Adipocyte (in vitro differentiated cells): ENCODE measurements at regions not wholly inside any gene's neighbourhood (a gene's known extent, or its start where the extent isn't known, plus 50 kb on each side); places are given as distances from the start of the nearest gene placed in this dataset.
"Not testable (repeated sequence)": the region's sequence is repeated elsewhere in the genome, so short reads cannot be mapped to it uniquely, and the experiment has no call there.

Experiments used
- DNase-seq: peaks from one replicate; pipeline ENCODE4 v3.0.0-alpha.2; 2015; ENCODE audit warnings: low read depth
- H3K27me3 ChIP-seq: replicated peaks from 2 replicates; pipeline ENCODE4 v1.7.0; 2013; ENCODE audit warnings: mild to moderate bottlenecking, low read length, moderate library complexity; ENCODE audit not compliant: control insufficient read depth, insufficient read depth
- H3K36me3 ChIP-seq: 2 replicates; pipeline ENCODE4 v1.7.0; 2013; ENCODE audit warnings: low read length, mild to moderate bottlenecking, moderate library complexity; ENCODE audit not compliant: control insufficient read depth, insufficient read depth, severe bottlenecking
- H3K4me1 ChIP-seq: 2 replicates; pipeline ENCODE4 v1.7.0; 2013; ENCODE audit warnings: mild to moderate bottlenecking, low read length, moderate library complexity; ENCODE audit not compliant: control insufficient read depth, insufficient read depth
- H3K4me3 ChIP-seq: 2 replicates; pipeline ENCODE4 v1.7.0; 2013; ENCODE audit warnings: mild to moderate bottlenecking, low read length, moderate library complexity
- H3K9ac ChIP-seq: 2 replicates; pipeline ENCODE4 v1.7.0; 2013; ENCODE audit warnings: mild to moderate bottlenecking, low read length, moderate library complexity
- H3K9me3 ChIP-seq: 2 replicates; pipeline ENCODE4 v1.7.0; 2013; ENCODE audit warnings: mild to moderate bottlenecking, low read length, moderate library complexity; ENCODE audit not compliant: control insufficient read depth

- DNase-seq, H3K4me3 ChIP-seq, H3K9me3 ChIP-seq, H3K36me3 ChIP-seq, H3K4me1 ChIP-seq, H3K9ac ChIP-seq: not testable (repeated sequence)
- H3K27me3 ChIP-seq, result peaks cover 25% of the 10 kb centered on the region
Measured at GRCh38 chr2:16748511-16749266, 83.1 kb upstream of the CYRIA start.

DNA sequence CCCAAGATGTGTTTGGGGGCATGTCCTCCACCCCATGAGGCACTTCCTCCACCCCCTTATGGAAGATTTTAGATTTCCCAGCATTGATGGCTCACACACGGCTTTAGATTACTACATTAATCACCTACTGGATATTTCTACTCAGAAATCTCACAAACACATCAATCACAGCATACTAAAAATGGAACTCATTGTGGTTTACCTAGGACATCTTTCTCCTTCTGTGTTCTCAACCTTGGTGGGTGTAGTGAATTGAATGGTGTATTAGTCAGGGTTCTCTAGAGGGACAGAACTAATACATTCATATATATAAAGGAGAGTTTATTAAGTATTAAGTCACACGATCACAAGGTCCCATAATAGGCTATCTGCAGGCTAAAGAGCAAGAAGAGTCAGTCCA is 82.1 kb upstream of the CYRIA start:
- Histone ChIP-seq H3K9ac (no peak overlapping the region), H3K27me3 (peaks cover 25% of the 10 kb centered on the region), H3K4me3 (no peak overlapping the region), H3K36me3 (no peaks in the 10 kb centered on the region), H3K9me3 (no peaks in the 10 kb centered on the region), H3K4me1 (no peaks in the 10 kb centered on the region)
- DNase-seq, result no peak

DNA sequence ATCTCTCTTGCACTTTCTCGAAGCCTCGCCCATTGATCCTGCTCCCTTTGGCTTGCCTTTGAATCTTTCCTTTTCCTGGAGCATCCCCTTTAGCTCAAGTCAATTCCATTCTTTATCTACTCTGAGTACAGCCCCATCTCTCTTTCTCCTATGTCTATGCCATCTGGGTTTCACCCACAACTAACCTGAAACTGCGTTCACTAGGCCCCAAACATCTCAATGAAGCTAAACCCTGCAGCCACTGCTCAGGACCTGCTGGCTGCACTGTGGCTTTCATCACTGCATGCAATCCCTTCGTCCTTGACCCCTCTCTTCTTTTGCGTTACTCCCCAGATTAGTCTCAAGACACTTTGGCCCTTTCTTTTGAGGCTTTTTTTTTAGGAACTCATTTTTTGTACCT is 81.6 kb upstream of the CYRIA start:
- Histone ChIP-seq H3K9me3 (no peaks in the 10 kb centered on the region), H3K27me3 (peaks cover 25% of the 10 kb centered on the region), H3K4me1 (no peaks in the 10 kb centered on the region), H3K36me3 (no peaks in the 10 kb centered on the region), H3K4me3 (no peak overlapping the region), H3K9ac (no peak overlapping the region)
- no peak for DNase-seq

GRCh38 chr2:16746833-16747232 is 81.2 kb upstream of the CYRIA start:
- no peak for DNase-seq
- Histone ChIP-seq H3K9ac (no peak overlapping the region), H3K9me3 (no peaks in the 10 kb centered on the region), H3K4me1 (no peaks in the 10 kb centered on the region), H3K4me3 (no peak overlapping the region), H3K36me3 (no peaks in the 10 kb centered on the region), H3K27me3 (peaks cover 25% of the 10 kb centered on the region)

- Histone ChIP-seq H3K36me3 (no peaks in the 10 kb centered on the region), H3K4me1 (peaks cover 3% of the 10 kb centered on the region), H3K9me3 (no peaks in the 10 kb centered on the region), H3K9ac (no peak overlapping the region), H3K4me3 (no peak overlapping the region), H3K27me3 (peaks cover 25% of the 10 kb centered on the region)
- DNase-seq, result no peak
Measured at GRCh38 chr2:16746329-16746728, 80.7 kb upstream of the CYRIA start.

- H3K4me1 ChIP-seq, result peaks cover 5% of the 10 kb centered on the region
- H3K4me3 ChIP-seq, result no peak overlapping the region
- peaks cover 28% of the 10 kb centered on the region for H3K27me3 ChIP-seq
- H3K9me3 ChIP-seq, result no peaks in the 10 kb centered on the region
- no peak overlapping the region for H3K9ac ChIP-seq
- no peaks in the 10 kb centered on the region for H3K36me3 ChIP-seq
- DNase-seq, result no peak
Measured at GRCh38 chr2:16745466-16745865, 79.8 kb upstream of the CYRIA start.

DNA sequence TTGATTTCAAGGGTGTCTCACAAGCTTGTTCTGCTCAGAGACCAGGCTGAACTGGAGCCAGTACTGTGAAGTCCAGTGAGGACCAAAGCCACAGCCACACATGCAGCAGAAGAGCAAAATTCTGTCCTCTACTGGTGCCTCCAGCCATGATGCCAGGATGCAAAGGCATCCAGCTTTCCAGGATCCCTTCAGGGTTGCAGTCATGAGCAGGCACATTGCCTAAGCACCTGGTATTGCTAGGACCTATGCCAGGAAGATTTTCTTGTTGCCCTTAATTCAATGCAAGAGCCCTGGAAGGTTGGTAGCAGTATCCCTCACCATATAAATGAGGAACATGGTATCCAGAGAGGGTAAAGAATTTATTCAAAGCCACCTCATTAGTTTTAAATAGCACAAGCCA is 78.9 kb upstream of the CYRIA start:
- H3K36me3 ChIP-seq, result no peaks in the 10 kb centered on the region
- DNase-seq, result no peak
- H3K27me3 ChIP-seq, result peaks cover 24% of the 10 kb centered on the region
- peaks cover 14% of the 10 kb centered on the region for H3K4me1 ChIP-seq
- H3K9ac ChIP-seq, result no peak overlapping the region
- H3K4me3 ChIP-seq, result no peak overlapping the region
- H3K9me3 ChIP-seq, result no peaks in the 10 kb centered on the region

- Histone ChIP-seq H3K9me3 (no peaks in the 10 kb centered on the region), H3K4me1 (peaks cover 21% of the 10 kb centered on the region), H3K36me3 (no peaks in the 10 kb centered on the region), H3K9ac (no peak overlapping the region), H3K4me3 (no peak overlapping the region), H3K27me3 (peaks cover 21% of the 10 kb centered on the region)
- DNase-seq, result no peak
Measured at GRCh38 chr2:16742026-16742425, 76.4 kb upstream of the CYRIA start.

DNA sequence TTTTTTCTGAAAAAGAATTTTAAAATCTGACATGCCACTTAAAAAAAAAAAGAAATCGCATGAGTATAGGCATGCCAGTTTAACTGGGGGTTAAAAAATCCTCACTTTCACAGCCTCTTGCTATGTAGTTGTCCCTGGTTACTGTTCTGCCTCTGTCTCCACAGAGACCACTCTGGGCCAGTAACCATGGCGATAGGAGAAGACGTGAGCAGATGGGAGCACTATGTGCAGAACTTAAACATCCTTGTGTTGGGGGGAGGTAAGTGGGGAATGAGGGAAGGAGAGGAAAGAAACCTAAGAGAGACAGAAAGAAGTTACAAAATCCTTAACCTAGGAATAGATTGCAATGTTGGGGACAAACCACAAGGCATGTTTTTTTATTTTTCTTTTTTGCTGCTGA is 75.9 kb upstream of the CYRIA start:
- no peak for DNase-seq
- Histone ChIP-seq H3K9me3 (no peaks in the 10 kb centered on the region), H3K9ac (no peak overlapping the region), H3K4me1 (peaks cover 21% of the 10 kb centered on the region), H3K4me3 (no peak overlapping the region), H3K27me3 (peaks cover 17% of the 10 kb centered on the region), H3K36me3 (no peaks in the 10 kb centered on the region)

DNA sequence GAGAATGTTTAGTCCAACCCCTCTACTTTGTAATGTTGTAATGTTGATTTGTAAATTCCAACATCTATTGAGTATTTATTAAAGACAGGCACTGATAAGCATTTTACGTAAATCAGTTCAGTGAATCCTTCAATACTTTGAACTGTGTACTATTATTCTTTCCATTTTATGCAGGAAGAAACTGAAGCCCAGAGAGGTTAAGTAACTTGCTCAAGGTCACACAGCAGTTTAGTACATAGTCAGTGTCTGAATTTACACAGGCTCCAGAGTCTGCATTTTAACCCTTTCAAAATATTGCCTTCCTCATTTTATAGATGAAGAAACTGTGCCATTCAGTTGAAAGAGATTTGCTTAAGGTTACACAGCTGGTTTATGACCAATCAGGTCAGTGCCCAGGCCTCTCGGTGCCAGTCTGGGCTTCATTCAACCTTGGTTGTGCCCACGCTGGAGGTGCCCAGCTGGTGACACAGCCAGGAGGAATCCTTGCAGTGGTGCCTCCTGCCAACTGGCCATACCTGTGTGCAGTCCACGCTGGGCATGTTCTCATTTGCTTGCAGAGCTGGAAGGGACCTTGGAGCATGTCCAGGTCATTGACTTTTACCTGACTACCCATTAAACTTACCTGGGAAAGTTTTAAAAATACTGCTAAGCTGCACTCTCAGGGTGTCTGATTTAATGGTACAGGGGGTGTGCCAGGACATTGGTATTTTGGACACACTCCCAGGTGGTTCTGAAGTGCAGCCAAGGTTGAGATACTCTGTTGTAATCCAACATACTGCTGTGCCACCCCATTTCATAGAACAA is 74.3 kb upstream of the CYRIA start:
- Histone ChIP-seq H3K4me1 (peaks cover 21% of the 10 kb centered on the region), H3K27me3 (peaks cover 20% of the 10 kb centered on the region), H3K9me3 (no peaks in the 10 kb centered on the region), H3K4me3 (no peak overlapping the region), H3K36me3 (no peaks in the 10 kb centered on the region), H3K9ac (no peak overlapping the region)
- no peak for DNase-seq

DNA sequence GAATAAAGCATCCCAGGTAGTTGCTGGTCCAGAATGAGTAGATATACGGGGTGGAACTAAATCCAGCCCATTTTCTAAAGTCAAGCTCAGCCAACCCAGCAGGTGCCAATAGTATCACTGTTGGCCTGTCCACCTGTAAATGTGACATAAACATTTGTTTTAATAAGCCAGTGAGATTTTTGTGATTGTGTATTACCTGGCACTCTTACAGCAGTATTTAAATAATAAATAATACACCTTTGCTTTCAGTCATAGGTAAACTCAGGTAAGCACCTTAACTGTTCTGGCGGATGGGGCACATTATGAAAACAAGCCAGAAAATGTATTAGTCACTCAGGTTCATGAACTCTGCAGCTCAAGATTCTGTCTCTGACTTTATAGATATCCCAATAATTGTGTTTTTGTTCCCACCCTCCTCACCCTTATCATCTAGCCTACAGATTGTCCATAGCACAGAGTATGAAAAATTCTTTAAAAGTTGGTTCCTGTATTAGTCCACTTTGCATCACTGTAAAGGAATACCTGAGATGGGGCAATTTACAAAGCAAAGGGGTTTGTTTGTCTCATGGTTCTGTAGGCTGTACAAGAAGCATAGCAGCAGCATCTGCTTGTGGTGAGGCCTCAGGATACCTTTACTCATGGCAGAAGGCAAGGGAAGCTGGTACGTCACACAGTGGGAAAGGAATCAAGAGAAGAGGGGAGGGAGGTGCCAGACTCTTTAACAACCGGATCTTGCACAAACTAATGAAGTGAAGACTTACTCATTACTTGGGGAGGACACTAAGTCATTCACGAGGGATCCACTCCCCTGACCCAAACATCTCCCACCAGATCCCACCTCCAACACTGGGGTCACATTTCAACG is 73.0 kb upstream of the CYRIA start:
- no peak for DNase-seq
- Histone ChIP-seq H3K4me3 (no peak overlapping the region), H3K9me3 (no peaks in the 10 kb centered on the region), H3K36me3 (no peaks in the 10 kb centered on the region), H3K27me3 (peaks cover 22% of the 10 kb centered on the region), H3K9ac (no peak overlapping the region), H3K4me1 (peaks cover 21% of the 10 kb centered on the region)
